NCI-H82 treated with DMSO at 0.1 percent for 48 hours (cell line): ENCODE measurements at regions not wholly inside any gene's neighbourhood (a gene's known extent, or its start where the extent isn't known, plus 50 kb on each side); places are given as distances from the start of the nearest gene placed in this dataset.

Source experiments
- DNase-seq: peaks from one replicate; lab custom pipeline; 2025; ENCODE audit not compliant: unreplicated experiment; lab: John Stamatoyannopoulos, UW

DNA sequence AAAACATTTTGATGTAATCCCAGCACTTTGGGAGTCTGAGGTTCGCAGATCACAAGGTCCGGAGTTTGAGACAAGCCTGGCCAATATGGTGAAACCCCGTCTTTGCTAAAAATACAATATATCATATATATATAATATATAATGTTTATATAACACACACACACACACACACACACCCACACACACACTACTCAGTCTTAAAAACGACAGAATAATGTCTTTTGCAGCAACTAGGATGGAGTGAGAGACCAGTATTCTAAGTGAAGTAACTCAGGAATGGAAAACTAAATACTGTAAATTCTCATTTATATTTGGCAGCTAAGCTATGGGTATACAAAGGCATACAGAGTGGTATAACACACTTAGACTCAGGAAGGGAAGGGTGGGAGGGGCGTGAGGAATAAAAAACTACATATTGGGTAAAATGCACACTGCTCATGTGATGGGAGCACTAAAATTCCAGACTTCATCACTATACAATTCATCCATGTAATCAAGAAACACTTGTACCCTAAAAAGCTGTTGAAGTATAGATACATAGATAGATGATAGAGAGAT lies 231.2 kb upstream of the SEMA3A start:
- no peak for DNase-seq

- no peak for DNase-seq
Measured at GRCh38 chr7:84422790-84423189, 228.2 kb upstream of the SEMA3A start.

DNA sequence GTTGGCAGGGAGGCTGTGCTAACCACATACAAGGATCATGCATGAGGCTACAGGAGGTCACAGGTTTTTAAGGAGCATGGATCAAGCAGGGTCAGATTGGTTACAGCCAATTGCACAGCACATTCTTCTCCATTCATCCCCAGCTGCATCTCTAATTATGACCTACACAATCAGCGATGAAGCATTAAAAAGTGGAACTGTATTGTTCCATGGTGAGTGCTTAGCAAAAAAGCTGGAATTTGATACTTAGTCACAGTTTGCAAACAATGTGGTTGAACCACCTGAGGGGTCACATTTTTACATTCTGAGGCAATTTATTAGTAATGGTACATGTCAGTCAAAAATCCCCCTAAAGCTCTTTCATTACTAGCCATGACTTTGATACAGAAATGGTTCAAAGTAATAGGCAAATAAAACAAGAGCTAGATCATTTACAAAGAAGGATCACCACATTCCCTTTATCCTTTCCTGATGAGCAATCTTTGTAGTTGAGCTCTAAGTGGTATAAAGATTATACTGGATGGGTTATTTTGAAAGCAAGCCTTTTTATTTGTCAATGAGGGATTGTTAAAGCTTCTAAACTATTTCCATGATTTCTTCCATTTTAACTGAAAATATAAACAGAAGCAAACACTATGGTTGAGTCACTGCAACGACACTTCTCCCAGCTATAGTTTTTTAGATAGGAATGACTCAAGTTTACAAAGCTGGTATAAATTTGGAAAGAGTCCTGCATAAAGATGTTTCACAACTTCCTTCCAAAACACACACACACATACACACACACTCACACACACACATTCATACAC lies 217.8 kb upstream of the SEMA3A start:
- DNase-seq: no peak

GRCh38 chr7:84399661-84400060 lies 205.1 kb upstream of the SEMA3A start:
- no peak for DNase-seq

- no peak for DNase-seq
Measured at GRCh38 chr7:84394219-84394618, 199.6 kb upstream of the SEMA3A start.

DNA sequence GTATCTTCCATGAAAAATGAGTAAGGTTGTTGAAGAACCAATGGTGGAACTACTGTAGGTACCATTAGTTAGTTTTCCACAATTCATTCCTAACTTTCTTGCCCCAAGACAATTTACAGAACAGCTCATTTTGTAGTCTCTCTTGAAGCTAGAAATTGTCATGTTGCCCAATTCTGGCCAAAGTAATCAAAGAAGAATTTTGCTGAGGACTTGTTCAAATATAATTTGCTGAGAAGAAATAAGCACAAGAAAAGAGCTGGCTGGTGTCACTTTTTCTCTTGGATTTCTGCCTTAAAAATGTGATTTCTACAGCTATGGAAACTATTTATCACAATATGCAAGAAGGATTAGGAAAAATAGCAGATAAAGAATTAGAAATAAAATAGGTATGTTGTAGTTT lies 199.2 kb upstream of the SEMA3A start:
- DNase-seq: no peak

DNA sequence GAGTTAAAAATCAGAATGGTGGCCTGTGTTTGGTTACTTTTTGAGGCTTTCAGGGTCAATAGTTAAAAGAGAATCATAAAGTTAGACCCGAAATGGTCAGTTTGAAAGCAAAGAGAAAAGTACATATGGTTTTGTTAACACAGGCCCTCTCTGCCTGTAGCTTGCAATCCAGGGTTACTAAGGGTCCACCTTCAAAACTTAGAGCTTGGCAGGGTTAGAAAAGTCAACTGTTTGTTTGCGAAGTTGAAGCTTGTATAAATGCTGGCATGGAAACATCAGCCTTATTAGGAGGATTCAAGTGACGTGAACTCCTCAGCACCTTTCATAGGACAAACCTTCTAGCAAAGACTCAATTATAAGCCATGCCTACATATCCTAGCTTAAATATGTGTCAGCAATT lies 196.3 kb upstream of the SEMA3A start:
- DNase-seq: no peak

GRCh38 chr7:84389242-84389641 lies 194.7 kb upstream of the SEMA3A start:
- DNase-seq: no peak

DNA sequence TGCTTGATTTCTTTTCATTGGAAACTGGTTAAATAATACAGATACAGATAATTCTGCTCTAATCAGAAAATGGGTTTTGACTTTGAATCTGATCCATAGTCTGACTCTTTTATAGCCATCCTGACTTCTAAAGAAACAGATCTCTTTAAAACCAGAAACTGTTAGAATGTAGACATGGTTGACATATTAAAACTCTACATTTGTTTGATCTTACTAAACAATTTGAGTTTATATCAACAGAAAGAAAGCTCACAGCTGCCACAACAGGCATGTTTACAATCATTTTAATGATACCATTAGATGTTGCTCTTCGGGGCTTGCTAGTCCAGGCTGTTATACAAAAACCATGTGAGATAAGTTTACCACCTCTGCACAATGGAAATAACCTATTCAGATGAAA lies 193.0 kb upstream of the SEMA3A start:
- no peak for DNase-seq

DNA sequence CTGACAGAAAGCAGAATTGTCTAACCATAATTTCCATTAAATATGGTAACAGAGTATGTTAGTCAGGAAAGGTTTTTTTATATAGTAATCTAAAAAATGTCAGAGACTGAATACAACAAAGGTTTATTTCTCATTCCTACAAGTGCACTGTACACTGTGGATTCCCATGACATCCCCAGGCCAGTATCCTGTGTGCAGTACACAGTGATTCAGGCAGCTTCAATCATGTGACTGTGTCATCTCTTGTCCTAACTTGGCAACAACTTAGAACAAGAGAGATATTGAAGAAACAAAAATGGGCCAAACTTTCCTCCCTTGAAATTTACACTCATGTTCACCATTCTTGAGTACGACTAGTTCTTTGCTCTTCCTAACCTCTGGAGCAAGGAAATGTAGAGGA lies 189.8 kb upstream of the SEMA3A start:
- DNase-seq: no peak

DNA sequence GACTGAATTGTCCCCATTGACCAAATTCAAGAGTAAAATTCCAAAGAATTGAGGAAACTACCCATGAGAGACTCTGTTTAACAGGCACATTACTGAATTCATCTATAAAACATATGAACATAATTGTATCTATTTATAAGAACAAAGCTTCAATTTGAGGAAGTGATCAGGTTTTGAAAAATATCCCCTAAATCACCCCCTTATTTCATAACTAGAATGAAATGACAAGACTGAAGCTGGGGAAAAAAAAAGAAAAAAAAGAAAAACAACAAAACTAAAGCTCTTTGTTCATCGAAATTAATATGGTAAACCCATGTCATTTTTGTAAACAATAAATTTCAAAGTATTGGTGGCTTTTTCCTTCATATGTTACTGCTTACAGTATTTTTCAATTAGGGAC lies 184.9 kb upstream of the SEMA3A start:
- DNase-seq: no peak

DNA sequence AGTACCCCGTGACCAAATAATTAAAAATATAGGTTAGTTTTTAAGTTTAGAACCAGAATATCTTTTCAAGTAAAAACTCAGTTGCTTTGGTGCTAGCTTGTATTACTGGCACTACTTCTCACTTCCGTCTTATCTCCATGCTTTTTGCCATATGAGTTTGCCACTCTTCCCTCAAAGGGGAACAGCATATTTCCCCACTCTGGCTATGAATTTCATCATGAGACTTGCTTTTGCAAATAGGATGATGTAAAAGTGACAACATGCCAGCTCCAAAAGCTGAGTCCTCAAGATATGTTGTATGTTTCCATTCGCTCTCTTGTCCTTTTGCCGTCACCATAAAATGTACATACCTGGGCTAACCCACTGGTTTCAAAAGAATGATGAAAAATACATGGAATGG lies 178.1 kb upstream of the SEMA3A start:
- DNase-seq: no peak

GRCh38 chr7:84372155-84372621 lies 177.6 kb upstream of the SEMA3A start:
- DNase-seq: peak; percentile 88

DNA sequence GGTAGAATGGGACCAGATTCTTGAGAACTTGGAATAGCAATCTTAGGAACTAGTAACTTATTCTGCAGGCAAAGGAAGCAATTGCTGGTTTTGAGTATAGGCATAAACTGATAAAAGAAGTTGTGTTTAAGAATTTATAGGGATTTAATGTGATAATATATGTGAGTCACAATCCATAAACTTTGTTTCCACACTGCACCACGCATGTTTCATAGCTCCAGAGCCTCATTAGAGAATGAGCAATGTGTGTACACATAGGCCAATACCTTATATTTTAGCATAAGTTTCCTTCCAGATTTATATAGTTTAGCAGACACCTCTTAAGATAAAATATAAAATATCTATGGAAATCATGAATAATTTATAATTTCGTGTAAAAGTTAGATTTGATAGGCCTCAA lies 175.5 kb upstream of the SEMA3A start:
- no peak for DNase-seq

DNA sequence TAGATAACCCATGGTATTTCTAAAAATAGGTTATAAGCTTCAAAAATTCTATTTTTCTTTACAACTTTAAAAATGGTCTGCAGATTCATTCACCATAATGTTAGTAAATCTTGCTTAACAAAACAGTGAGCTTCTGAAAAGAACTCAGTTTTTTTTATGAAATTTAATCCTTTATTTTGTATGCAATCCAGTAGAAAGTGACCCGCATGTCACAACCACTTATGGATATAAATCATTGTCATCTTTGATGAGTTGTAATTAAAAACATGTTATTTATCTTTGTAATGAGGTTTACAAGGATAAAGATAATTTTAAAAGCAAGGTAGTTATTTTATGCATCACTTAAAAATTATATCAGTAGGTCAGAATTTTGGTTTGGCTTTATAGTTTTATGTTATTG lies 173.5 kb upstream of the SEMA3A start:
- no peak for DNase-seq

DNA sequence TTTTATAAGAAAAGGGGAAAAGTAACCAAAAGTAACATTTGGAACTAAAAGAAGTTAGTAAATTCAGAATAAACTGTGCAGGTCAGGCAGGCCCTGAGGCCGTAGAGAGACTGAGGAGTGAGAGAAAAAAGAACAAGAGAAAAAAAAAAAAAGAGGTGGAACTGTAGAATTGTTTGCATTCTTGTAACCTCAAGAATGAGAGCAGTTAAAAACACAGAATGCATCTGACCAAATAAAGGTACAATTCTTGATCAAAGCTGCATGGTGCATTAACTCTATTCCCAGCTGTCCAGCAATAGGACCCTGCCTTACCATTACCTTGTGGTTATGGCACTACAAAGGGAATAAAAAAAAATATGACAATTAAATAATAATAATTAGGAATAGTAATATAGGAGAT lies 170.1 kb upstream of the SEMA3A start:
- DNase-seq: no peak

- no peak for DNase-seq
Measured at GRCh38 chr7:84363741-84364140, 169.2 kb upstream of the SEMA3A start.

DNA sequence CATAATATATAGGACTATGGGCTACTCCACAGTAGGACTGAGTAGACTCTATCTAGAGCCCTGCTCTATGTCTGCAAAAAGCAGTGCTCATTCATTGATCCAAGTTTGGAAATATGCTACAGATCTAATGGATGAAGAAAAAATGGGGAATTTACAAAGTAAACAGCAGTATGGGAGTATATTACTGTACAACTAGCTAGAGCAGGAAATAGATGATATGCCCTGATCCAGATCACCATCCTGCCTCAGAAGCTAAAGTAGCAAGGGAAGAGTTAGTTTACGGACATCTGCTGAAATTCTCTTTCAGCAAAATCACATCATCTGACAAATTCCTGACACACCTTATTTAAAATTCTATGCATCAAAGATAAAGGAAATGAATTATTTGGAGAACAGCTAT lies 168.2 kb upstream of the SEMA3A start:
- DNase-seq: no peak

DNA sequence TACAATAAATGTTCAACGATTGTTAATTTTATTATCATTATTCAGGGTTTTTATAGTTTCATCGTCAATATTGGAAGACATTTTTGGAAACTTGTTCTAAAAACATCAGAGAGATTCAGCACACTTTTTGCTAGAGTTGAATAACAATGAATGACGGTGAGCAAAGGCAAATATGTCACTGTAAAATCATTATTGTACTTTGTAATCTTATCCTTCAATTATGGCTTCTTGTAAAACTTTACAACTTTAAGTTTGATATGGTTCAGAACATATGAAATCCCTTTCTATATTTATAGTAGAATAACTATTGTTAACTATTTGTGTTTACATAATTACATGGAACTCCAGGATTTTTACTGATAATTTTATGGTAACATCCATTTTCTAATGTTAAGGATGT lies 167.8 kb upstream of the SEMA3A start:
- no peak for DNase-seq

DNA sequence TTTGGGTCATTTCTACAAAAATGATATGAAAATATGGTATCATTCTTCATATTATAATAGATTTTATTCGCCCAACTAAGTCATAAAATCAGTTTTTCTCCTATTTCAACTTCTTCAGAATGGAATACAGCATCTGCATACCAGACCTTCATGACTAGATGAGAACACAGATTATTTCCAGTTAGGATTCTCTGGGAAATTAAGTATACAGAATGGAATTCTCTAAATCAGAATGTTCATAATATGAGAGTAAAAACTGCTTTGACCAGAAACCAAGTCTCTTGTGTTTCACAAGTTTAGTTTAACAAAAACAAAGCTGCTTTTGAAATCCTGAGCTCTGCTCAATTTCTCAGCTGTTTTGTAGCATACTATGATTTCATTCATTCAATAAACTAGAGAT lies 160.3 kb upstream of the SEMA3A start:
- no peak for DNase-seq

- DNase-seq: no peak
Measured at GRCh38 chr7:84354030-84354429, 159.4 kb upstream of the SEMA3A start.

- no peak for DNase-seq
Measured at GRCh38 chr7:84339306-84339705, 144.7 kb upstream of the SEMA3A start.

DNA sequence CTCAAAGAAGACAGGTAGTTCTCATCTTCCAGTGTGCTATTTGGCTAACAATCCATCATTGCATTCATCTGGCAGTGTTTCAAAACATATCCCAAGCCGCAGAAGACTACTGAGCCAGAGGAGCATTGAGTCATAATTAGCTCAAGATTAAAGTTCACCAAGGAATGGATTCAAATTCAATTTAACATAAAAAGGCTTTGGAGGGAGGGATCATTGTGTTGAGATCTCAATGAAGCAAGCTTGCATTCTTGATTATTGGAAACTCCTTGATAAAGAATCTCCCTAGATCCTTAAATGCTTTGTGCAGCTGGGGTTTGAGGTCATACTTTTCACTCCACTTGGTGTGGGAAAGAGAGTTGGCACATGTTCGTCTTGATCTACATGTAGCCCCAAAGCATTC lies 142.8 kb upstream of the SEMA3A start:
- DNase-seq: no peak
